Neural progenitor cell (in vitro differentiated cells): ENCODE measurements at regions not wholly inside any gene's neighbourhood (a gene's known extent, or its start where the extent isn't known, plus 50 kb on each side); places are given as distances from the start of the nearest gene placed in this dataset.

Source experiments
- DNase-seq: peaks from one replicate; pipeline ENCODE4 v3.0.0-alpha.2; 2016; ENCODE audit warnings: low spot score
- H2AFZ ChIP-seq: fragments of 200-600 bp; sonication (generic); replicated peaks from 2 replicates; pipeline ENCODE4 v1.6.1; 2016; ENCODE audit warnings: antibody characterized with exemption
- H3F3A ChIP-seq: fragments of 200-600 bp; sonication (generic); 2 replicates; pipeline ENCODE4 v1.6.1; 2016; ENCODE audit warnings: antibody characterized with exemption, low read depth
- H3K27ac ChIP-seq: fragments of 200-600 bp; sonication (generic); 2 replicates; pipeline ENCODE4 v1.5.1; 2016; ENCODE audit warnings: mild to moderate bottlenecking
- H3K27me3 ChIP-seq: fragments of 200-600 bp; sonication (generic); 2 replicates; pipeline ENCODE4 v1.6.1; 2016; ENCODE audit warnings: mild to moderate bottlenecking, moderate library complexity
- H3K36me3 ChIP-seq: fragments of 200-600 bp; sonication (generic); 2 replicates; pipeline ENCODE4 v1.5.1; 2016
- H3K4me1 ChIP-seq: fragments of 200-600 bp; sonication (generic); 2 replicates; pipeline ENCODE4 v1.6.1; 2016; ENCODE audit warnings: mixed run types
- H3K4me2 ChIP-seq: fragments of 200-600 bp; sonication (generic); 2 replicates; pipeline ENCODE4 v1.6.1; 2016
- H3K4me3 ChIP-seq: fragments of 200-600 bp; sonication (generic); 2 replicates; pipeline ENCODE4 v1.5.1; 2016
- H3K79me2 ChIP-seq: fragments of 200-600 bp; sonication (generic); 2 replicates; pipeline ENCODE4 v1.6.1; 2016; ENCODE audit warnings: low read depth
- H3K9ac ChIP-seq: fragments of 200-600 bp; sonication (generic); 2 replicates; pipeline ENCODE4 v1.6.1; 2016
- H3K9me3 ChIP-seq: fragments of 200-600 bp; sonication (generic); 2 replicates; pipeline ENCODE4 v1.5.1; 2016; ENCODE audit warnings: low read depth
- H4K20me1 ChIP-seq: fragments of 200-600 bp; sonication (generic); 2 replicates; pipeline ENCODE4 v1.6.1; 2016; ENCODE audit warnings: low read depth
- H3K27ac Mint-ChIP-seq: 3 replicates; pipeline ENCODE4 v1.8.0; 2021; ENCODE audit warnings: mixed read lengths
- H3K27me3 Mint-ChIP-seq: 2 replicates; pipeline ENCODE4 v1.8.0; 2022; ENCODE audit warnings: low read depth, mild to moderate bottlenecking, inconsistent platforms, moderate library complexity, mixed read lengths; ENCODE audit not compliant: insufficient read depth
- H3K36me3 Mint-ChIP-seq: 3 replicates; pipeline ENCODE4 v1.8.0; 2021; ENCODE audit warnings: mixed read lengths
- H3K4me1 Mint-ChIP-seq: 3 replicates; pipeline ENCODE4 v1.8.0; 2021; ENCODE audit warnings: mixed read lengths
- H3K4me3 Mint-ChIP-seq: 3 replicates; pipeline ENCODE4 v1.8.0; 2021; ENCODE audit warnings: mild to moderate bottlenecking, moderate library complexity, mixed read lengths
- H3K9me3 Mint-ChIP-seq: 3 replicates; pipeline ENCODE4 v1.8.0; 2020; ENCODE audit warnings: mixed read lengths
- CTCF ChIP-seq: fragments of 200-600 bp; sonication (generic); IDR thresholded peaks from 2 replicates; pipeline ENCODE4 v1.5.1; 2017; ENCODE audit warnings: antibody characterized with exemption, mild to moderate bottlenecking
- EZH2 ChIP-seq: fragments of 200-600 bp; sonication (generic); IDR thresholded peaks from 2 replicates; pipeline ENCODE4 v1.6.1; 2017; ENCODE audit warnings: antibody characterized with exemption, mild to moderate bottlenecking, moderate library complexity
- EZH2phosphoT487 ChIP-seq: fragments of 200-600 bp; sonication (generic); IDR thresholded peaks from 2 replicates; pipeline ENCODE4 v1.6.1; 2017; ENCODE audit warnings: antibody characterized with exemption

- Histone ChIP-seq H3K4me2 (no peak overlapping the region), H3K79me2 (no peaks in the 10 kb centered on the region), H2AFZ (no peak overlapping the region), H3K36me3 (no peaks in the 10 kb centered on the region), H3K9me3 (no peaks in the 10 kb centered on the region), H3K27ac (no peak overlapping the region), H3K9ac (no peak overlapping the region), H3K4me1 (no peaks in the 10 kb centered on the region), H4K20me1 (no peaks in the 10 kb centered on the region), H3F3A (no peaks in the 10 kb centered on the region), H3K27me3 (no peaks in the 10 kb centered on the region), H3K4me3 (no peak overlapping the region)
- peaks cover 2% of the 10 kb centered on the region for H3K27me3 Mint-ChIP-seq
- no peak for TF ChIP-seq CTCF
- TF ChIP-seq EZH2phosphoT487 = no peak
- TF ChIP-seq EZH2 = no peak
- peaks cover 6% of the 10 kb centered on the region for H3K9me3 Mint-ChIP-seq
- no peak overlapping the region for H3K27ac Mint-ChIP-seq
- H3K4me1 Mint-ChIP-seq = no peaks in the 10 kb centered on the region
- H3K4me3 Mint-ChIP-seq = no peak overlapping the region
- H3K36me3 Mint-ChIP-seq = no peaks in the 10 kb centered on the region
- no peak for DNase-seq
Measured at GRCh38 chr12:63406781-63407180, 255.8 kb upstream of the AVPR1A start.

GRCh38 chr12:63404611-63405010, 253.6 kb upstream of the AVPR1A start:
- Histone ChIP-seq H4K20me1 (no peaks in the 10 kb centered on the region), H3K27me3 (no peaks in the 10 kb centered on the region)
- no peak for TF ChIP-seq EZH2

GRCh38 chr12:63403256-63403655, 252.3 kb upstream of the AVPR1A start:
- no peak overlapping the region for H3K9ac ChIP-seq
- H3K4me3 Mint-ChIP-seq = no peak overlapping the region
- no peaks in the 10 kb centered on the region for H3K4me1 ChIP-seq
- no peaks in the 10 kb centered on the region for H4K20me1 ChIP-seq
- H2AFZ ChIP-seq = no peak overlapping the region
- H3K27me3 ChIP-seq = no peaks in the 10 kb centered on the region
- no peak overlapping the region for H3K27ac Mint-ChIP-seq
- peaks cover 2% of the 10 kb centered on the region for H3K27me3 Mint-ChIP-seq
- no peak for DNase-seq
- no peaks in the 10 kb centered on the region for H3K4me1 Mint-ChIP-seq
- no peaks in the 10 kb centered on the region for H3K36me3 Mint-ChIP-seq
- H3K79me2 ChIP-seq = no peaks in the 10 kb centered on the region
- no peaks in the 10 kb centered on the region for H3F3A ChIP-seq
- no peak overlapping the region for H3K4me2 ChIP-seq
- H3K27ac ChIP-seq = no peak overlapping the region
- no peaks in the 10 kb centered on the region for H3K9me3 ChIP-seq
- peaks cover 6% of the 10 kb centered on the region for H3K9me3 Mint-ChIP-seq
- no peak overlapping the region for H3K4me3 ChIP-seq
- H3K36me3 ChIP-seq = no peaks in the 10 kb centered on the region
- TF ChIP-seq EZH2phosphoT487 (no peak), EZH2 (no peak), CTCF (no peak)

More at GRCh38 chr12:63404611-63405010, 253.6 kb upstream of the AVPR1A start:
- Histone ChIP-seq H3K4me2 (no peak overlapping the region), H3K79me2 (no peaks in the 10 kb centered on the region), H3K9me3 (no peaks in the 10 kb centered on the region), H2AFZ (no peak overlapping the region), H3K36me3 (no peaks in the 10 kb centered on the region), H3F3A (no peaks in the 10 kb centered on the region), H3K4me1 (no peaks in the 10 kb centered on the region), H3K9ac (no peak overlapping the region), H3K4me3 (no peak overlapping the region), H3K27ac (no peak overlapping the region)
- Mint-ChIP-seq H3K27ac (no peak overlapping the region), H3K4me3 (no peak overlapping the region), H3K27me3 (peaks cover 2% of the 10 kb centered on the region), H3K4me1 (no peaks in the 10 kb centered on the region), H3K36me3 (no peaks in the 10 kb centered on the region), H3K9me3 (peaks cover 6% of the 10 kb centered on the region)
- no peak for DNase-seq

GRCh38 chr12:63400718-63401117, 249.7 kb upstream of the AVPR1A start:
- Mint-ChIP-seq H3K27ac (no peak overlapping the region), H3K9me3 (peaks cover 3% of the 10 kb centered on the region)

More at GRCh38 chr12:63400718-63401117, 249.7 kb upstream of the AVPR1A start:
- Histone ChIP-seq H3K9me3 (no peaks in the 10 kb centered on the region), H3K36me3 (no peaks in the 10 kb centered on the region), H3K4me1 (no peaks in the 10 kb centered on the region), H3K27ac (no peak overlapping the region), H3K79me2 (no peaks in the 10 kb centered on the region), H3K9ac (no peak overlapping the region), H3K4me3 (no peak overlapping the region), H3F3A (no peaks in the 10 kb centered on the region), H4K20me1 (no peaks in the 10 kb centered on the region), H3K27me3 (no peaks in the 10 kb centered on the region), H3K4me2 (no peak overlapping the region), H2AFZ (no peak overlapping the region)
- H3K4me1 Mint-ChIP-seq = no peaks in the 10 kb centered on the region
- TF ChIP-seq CTCF (no peak), EZH2 (no peak), EZH2phosphoT487 (no peak)
- no peaks in the 10 kb centered on the region for H3K27me3 Mint-ChIP-seq
- no peaks in the 10 kb centered on the region for H3K36me3 Mint-ChIP-seq
- no peak for DNase-seq
- H3K4me3 Mint-ChIP-seq = no peak overlapping the region
